ENCODE measurements at regions not wholly inside any gene's neighbourhood (a gene's known extent, or its start where the extent isn't known, plus 50 kb on each side); places are given as distances from the start of the nearest gene placed in this dataset.

DNA sequence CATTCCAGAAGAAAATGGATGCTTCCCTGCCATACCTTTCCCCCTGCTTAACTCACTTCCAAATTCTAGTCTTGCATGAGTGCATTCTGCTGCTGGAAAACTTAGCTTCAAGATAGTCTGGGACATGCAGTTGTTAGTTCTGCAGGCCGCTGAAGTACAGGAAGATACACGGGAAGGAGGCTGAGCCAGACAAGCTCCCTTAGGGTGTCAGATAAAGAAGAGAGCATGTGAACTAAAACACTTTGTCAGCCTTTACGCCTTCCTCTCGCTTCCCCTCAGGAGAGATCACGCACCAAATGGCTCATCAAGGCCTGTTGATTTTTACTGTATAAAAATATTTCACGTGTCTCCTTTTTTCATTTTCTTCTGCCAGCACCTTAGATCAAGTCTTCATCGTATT is 420.7 kb downstream of the INSC start:
- in situ Hi-C loops (cut with MboI), result no loop called here
- POLR2A ChIA-PET, result no interaction called here
- CTCF ChIA-PET (ENCODE audit: low intra/inter-chr PET ratio), result no interaction called here
- Histone ChIP-seq H3K9me1 (ENCODE audit: control insufficient read depth, insufficient read depth, low read length) (no peaks in the 10 kb centered on the region), H3K9me3 (replicated peaks; ENCODE audit: control insufficient read depth, insufficient read depth, low read depth, low read length) (no peaks in the 10 kb centered on the region), H3K27ac (ENCODE audit: extremely low read depth, low read depth, low read length) (no peak overlapping the region), H2AFZ (ENCODE audit: low read depth, low read length) (no peak overlapping the region), H4K20me1 (replicated peaks; ENCODE audit: control insufficient read depth, insufficient read depth, low read length) (no peaks in the 10 kb centered on the region), H3K4me2 (ENCODE audit: insufficient read depth, low read length) (no peak overlapping the region), H3K9ac (ENCODE audit: insufficient read depth in 1 of 2, low read depth in 2 of 2, low read length in 2 of 2) (no peak overlapping the region), H3K4me3 (no peak overlapping the region), H3K36me3 (ENCODE audit: control insufficient read depth, insufficient read depth, low read length) (no peaks in the 10 kb centered on the region), H3K4me1 (replicated peaks in 1 of 2; ENCODE audit: control insufficient read depth in 2 of 2, insufficient read depth in 2 of 2, low read length in 2 of 2) (no peaks in the 10 kb centered on the region), H3K27me3 (ENCODE audit: control insufficient read depth in 2 of 2, insufficient read depth in 2 of 2, low read length in 2 of 2) (peaks cover 0 to 4% of the 10 kb centered on the region in 2 experiments; a peak in 1 of 5 replicates), H3K79me2 (ENCODE audit: control insufficient read depth, insufficient read depth, low read length) (no peaks in the 10 kb centered on the region)
- DNase-seq (ENCODE audit: extremely low read depth in 1 of 4, low spot score in 3 of 4), result no peak
- no peak for FAIRE-seq
- no peak for ATAC-seq
- intact Hi-C loops (cut with micrococcal nuclease), result no loop called here
- 1% methylated on average over 7 of the region's 7 CpGs for WGBS (ENCODE audit: insufficient coverage, low coverage, missing lambda C conversion rate)
- no TSS peak for BruUV-seq (replicated peaks)
- TF ChIP-seq ZNF644 (tag; IDR thresholded peaks at IDR 0.05; ENCODE audit: low read depth), result no peak
- TF ChIP-seq, protein P1, sequence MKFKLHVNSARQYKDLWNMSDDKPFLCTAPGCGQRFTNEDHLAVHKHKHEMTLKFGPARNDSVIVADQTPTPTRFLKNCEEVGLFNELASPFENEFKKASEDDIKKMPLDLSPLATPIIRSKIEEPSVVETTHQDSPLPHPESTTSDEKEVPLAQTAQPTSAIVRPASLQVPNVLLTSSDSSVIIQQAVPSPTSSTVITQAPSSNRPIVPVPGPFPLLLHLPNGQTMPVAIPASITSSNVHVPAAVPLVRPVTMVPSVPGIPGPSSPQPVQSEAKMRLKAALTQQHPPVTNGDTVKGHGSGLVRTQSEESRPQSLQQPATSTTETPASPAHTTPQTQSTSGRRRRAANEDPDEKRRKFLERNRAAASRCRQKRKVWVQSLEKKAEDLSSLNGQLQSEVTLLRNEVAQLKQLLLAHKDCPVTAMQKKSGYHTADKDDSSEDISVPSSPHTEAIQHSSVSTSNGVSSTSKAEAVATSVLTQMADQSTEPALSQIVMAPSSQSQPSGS (CRISPR knock-in tag; IDR thresholded peaks at IDR 0.05), result no peak
- no peak for TF ChIP-seq ZNF561 (CRISPR knock-in tag; conservative IDR thresholded peaks at IDR 0.05)
- TF ChIP-seq, protein P2, sequence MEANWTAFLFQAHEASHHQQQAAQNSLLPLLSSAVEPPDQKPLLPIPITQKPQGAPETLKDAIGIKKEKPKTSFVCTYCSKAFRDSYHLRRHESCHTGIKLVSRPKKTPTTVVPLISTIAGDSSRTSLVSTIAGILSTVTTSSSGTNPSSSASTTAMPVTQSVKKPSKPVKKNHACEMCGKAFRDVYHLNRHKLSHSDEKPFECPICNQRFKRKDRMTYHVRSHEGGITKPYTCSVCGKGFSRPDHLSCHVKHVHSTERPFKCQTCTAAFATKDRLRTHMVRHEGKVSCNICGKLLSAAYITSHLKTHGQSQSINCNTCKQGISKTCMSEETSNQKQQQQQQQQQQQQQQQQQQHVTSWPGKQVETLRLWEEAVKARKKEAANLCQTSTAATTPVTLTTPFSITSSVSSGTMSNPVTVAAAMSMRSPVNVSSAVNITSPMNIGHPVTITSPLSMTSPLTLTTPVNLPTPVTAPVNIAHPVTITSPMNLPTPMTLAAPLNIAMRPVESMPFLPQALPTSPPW (CRISPR knock-in tag; IDR thresholded peaks at IDR 0.05), result no peak
- TF ChIP-seq, protein P3, sequence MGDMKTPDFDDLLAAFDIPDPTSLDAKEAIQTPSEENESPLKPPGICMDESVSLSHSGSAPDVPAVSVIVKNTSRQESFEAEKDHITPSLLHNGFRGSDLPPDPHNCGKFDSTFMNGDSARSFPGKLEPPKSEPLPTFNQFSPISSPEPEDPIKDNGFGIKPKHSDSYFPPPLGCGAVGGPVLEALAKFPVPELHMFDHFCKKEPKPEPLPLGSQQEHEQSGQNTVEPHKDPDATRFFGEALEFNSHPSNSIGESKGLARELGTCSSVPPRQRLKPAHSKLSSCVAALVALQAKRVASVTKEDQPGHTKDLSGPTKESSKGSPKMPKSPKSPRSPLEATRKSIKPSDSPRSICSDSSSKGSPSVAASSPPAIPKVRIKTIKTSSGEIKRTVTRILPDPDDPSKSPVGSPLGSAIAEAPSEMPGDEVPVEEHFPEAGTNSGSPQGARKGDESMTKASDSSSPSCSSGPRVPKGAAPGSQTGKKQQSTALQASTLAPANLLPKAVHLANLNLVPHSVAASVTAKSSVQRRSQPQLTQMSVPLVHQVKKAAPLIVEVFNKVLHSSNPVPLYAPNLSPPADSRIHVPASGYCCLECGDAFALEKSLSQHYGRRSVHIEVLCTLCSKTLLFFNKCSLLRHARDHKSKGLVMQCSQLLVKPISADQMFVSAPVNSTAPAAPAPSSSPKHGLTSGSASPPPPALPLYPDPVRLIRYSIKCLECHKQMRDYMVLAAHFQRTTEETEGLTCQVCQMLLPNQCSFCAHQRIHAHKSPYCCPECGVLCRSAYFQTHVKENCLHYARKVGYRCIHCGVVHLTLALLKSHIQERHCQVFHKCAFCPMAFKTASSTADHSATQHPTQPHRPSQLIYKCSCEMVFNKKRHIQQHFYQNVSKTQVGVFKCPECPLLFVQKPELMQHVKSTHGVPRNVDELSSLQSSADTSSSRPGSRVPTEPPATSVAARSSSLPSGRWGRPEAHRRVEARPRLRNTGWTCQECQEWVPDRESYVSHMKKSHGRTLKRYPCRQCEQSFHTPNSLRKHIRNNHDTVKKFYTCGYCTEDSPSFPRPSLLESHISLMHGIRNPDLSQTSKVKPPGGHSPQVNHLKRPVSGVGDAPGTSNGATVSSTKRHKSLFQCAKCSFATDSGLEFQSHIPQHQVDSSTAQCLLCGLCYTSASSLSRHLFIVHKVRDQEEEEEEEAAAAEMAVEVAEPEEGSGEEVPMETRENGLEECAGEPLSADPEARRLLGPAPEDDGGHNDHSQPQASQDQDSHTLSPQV (IDR thresholded peaks at IDR 0.05), result no peak
- TF ChIP-seq, protein P4, sequence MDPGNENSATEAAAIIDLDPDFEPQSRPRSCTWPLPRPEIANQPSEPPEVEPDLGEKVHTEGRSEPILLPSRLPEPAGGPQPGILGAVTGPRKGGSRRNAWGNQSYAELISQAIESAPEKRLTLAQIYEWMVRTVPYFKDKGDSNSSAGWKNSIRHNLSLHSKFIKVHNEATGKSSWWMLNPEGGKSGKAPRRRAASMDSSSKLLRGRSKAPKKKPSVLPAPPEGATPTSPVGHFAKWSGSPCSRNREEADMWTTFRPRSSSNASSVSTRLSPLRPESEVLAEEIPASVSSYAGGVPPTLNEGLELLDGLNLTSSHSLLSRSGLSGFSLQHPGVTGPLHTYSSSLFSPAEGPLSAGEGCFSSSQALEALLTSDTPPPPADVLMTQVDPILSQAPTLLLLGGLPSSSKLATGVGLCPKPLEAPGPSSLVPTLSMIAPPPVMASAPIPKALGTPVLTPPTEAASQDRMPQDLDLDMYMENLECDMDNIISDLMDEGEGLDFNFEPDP (CRISPR knock-in tag; IDR thresholded peaks at IDR 0.05), result no peak
- no peak for TF ChIP-seq SMARCB1 (IDR thresholded peaks at IDR 0.05; ENCODE audit: insufficient read length, low read depth)
- TF ChIP-seq NFYB (IDR thresholded peaks at IDR 0.05; ENCODE audit: extremely low read depth, insufficient read length), result no peak
- TF ChIP-seq RBM22 (IDR thresholded peaks at IDR 0.05; ENCODE audit: low read depth, low read length, poor library complexity, severe bottlenecking), result no peak
- TF ChIP-seq HMG20B (CRISPR knock-in tag; IDR thresholded peaks at IDR 0.05), result no peak
- TF ChIP-seq, protein P5, sequence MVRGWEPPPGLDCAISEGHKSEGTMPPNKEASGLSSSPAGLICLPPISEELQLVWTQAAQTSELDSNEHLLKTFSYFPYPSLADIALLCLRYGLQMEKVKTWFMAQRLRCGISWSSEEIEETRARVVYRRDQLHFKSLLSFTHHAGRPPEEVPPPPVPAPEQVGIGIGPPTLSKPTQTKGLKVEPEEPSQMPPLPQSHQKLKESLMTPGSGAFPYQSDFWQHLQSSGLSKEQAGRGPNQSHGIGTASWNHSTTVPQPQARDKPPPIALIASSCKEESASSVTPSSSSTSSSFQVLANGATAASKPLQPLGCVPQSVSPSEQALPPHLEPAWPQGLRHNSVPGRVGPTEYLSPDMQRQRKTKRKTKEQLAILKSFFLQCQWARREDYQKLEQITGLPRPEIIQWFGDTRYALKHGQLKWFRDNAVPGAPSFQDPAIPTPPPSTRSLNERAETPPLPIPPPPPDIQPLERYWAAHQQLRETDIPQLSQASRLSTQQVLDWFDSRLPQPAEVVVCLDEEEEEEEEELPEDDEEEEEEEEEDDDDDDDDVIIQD (CRISPR knock-in tag; IDR thresholded peaks at IDR 0.05), result no peak
- no peak for TF ChIP-seq SMARCE1 (IDR thresholded peaks at IDR 0.05)
- TF ChIP-seq ZFPM2 (CRISPR knock-in tag; IDR thresholded peaks at IDR 0.05), result no peak
- no peak for TF ChIP-seq GTF2A2 (tag; IDR thresholded peaks at IDR 0.05)
